ENCODE measurements at regions not wholly inside any gene's neighbourhood (a gene's known extent, or its start where the extent isn't known, plus 50 kb on each side); places are given as distances from the start of the nearest gene placed in this dataset.

GRCh38 chr2:226667736-226668135 lies 131.9 kb downstream of the IRS1 start:
- no peak overlapping the region for H2BK20ac ChIP-seq (ENCODE audit: low read depth, low read length, poor library complexity, severe bottlenecking)
- no CpG with 5 or more reads among the region's 5 CpGs for WGBS (ENCODE audit: extremely low coverage, insufficient read length, low lambda C conversion rate)
- no peaks in the 10 kb centered on the region for H3K9me3 ChIP-seq (ENCODE audit: control insufficient read depth, low read depth, low read length)
- H4K20me1 ChIP-seq (ENCODE audit: control insufficient read depth, insufficient read depth, insufficient read length) = no peaks in the 10 kb centered on the region
- no peak overlapping the region for H3K18ac ChIP-seq (ENCODE audit: insufficient read length, low read depth, low read length)
- H3K4me1 Mint-ChIP-seq = peaks cover 6 to 9% of the 10 kb centered on the region in 2 experiments
- no peak overlapping the region for H2BK5ac ChIP-seq (ENCODE audit: insufficient read length, low read length)
- no peak overlapping the region for H2AFZ ChIP-seq (ENCODE audit: low read length)
- H3K79me2 ChIP-seq (ENCODE audit: insufficient read depth, low read length) = no peaks in the 10 kb centered on the region
- no peak overlapping the region for H2BK120ac ChIP-seq (ENCODE audit: low read depth, low read length, poor library complexity, severe bottlenecking)
- H3K4me1 ChIP-seq (ENCODE audit: insufficient read depth, low read length) = no peaks in the 10 kb centered on the region
- H3K23me2 ChIP-seq (ENCODE audit: insufficient read length, low read depth, low read length, poor library complexity, severe bottlenecking) = no peaks in the 10 kb centered on the region
- no peak overlapping the region for H4K5ac ChIP-seq (ENCODE audit: insufficient read length, low read depth, low read length)
- H3K4ac ChIP-seq (ENCODE audit: low read depth, low read length) = no peak overlapping the region
- no peak overlapping the region for H3K4me2 ChIP-seq (ENCODE audit: insufficient read depth, insufficient read length, low read length)
- no peaks in the 10 kb centered on the region for H3K27me3 ChIP-seq (ENCODE audit: insufficient read depth, low read length)
- H3K23ac ChIP-seq (ENCODE audit: insufficient read length, low read depth, low read length) = no peak overlapping the region
- no peak overlapping the region for H3K9ac ChIP-seq (ENCODE audit: extremely low read depth, insufficient read length, low read length)
- H3K9me3 Mint-ChIP-seq = no peaks in the 10 kb centered on the region; a peak in 1 of 5 replicates
- H2BK15ac ChIP-seq (ENCODE audit: low read depth, low read length) = no peak overlapping the region
- no peak overlapping the region for H2BK12ac ChIP-seq (ENCODE audit: insufficient read length, low read depth, low read length)
- H4K91ac ChIP-seq (ENCODE audit: insufficient read length, low read depth, low read length) = no peak overlapping the region
- H3K36me3 Mint-ChIP-seq (ENCODE audit: insufficient read depth in 1 of 3, low read depth in 3 of 3) = no peaks in the 10 kb centered on the region; a peak in 1 of 7 replicates
- no peaks in the 10 kb centered on the region for H3K79me1 ChIP-seq (ENCODE audit: insufficient read depth, low read depth, low read length, poor library complexity, severe bottlenecking)
- H3K56ac ChIP-seq (ENCODE audit: insufficient read length, low read depth, low read length) = no peak overlapping the region
- TF ChIP-seq, protein P1, sequence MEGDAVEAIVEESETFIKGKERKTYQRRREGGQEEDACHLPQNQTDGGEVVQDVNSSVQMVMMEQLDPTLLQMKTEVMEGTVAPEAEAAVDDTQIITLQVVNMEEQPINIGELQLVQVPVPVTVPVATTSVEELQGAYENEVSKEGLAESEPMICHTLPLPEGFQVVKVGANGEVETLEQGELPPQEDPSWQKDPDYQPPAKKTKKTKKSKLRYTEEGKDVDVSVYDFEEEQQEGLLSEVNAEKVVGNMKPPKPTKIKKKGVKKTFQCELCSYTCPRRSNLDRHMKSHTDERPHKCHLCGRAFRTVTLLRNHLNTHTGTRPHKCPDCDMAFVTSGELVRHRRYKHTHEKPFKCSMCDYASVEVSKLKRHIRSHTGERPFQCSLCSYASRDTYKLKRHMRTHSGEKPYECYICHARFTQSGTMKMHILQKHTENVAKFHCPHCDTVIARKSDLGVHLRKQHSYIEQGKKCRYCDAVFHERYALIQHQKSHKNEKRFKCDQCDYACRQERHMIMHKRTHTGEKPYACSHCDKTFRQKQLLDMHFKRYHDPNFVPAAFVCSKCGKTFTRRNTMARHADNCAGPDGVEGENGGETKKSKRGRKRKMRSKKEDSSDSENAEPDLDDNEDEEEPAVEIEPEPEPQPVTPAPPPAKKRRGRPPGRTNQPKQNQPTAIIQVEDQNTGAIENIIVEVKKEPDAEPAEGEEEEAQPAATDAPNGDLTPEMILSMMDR (conservative IDR thresholded peaks at IDR 0.05) = no peak
- no peak overlapping the region for H4K8ac ChIP-seq (replicated peaks; ENCODE audit: insufficient read length, low read depth, low read length)
- DNase-seq = no peak
- H3T11ph ChIP-seq (ENCODE audit: low read length) = no peak overlapping the region
- H3K27me3 Mint-ChIP-seq (ENCODE audit: low read depth) = no peaks in the 10 kb centered on the region
- no peak overlapping the region for H2AK5ac ChIP-seq (ENCODE audit: insufficient read length, low read length)
- H3K27ac Mint-ChIP-seq = no peak overlapping the region
- H3K14ac ChIP-seq (ENCODE audit: insufficient read depth, low read length) = no peak overlapping the region
- no peak overlapping the region for H3K4me3 Mint-ChIP-seq
- no peak overlapping the region for H3K27ac ChIP-seq (ENCODE audit: insufficient read length, low read depth, low read length)

Measured in H9 (cell line).